ENCODE measurements at regions not wholly inside any gene's neighbourhood (a gene's known extent, or its start where the extent isn't known, plus 50 kb on each side); places are given as distances from the start of the nearest gene placed in this dataset.

- DNase-seq (ENCODE audit: extremely low read depth, low read depth), result no peak
- TF ChIP-seq CTCF (IDR thresholded peaks at IDR 0.05; ENCODE audit: low read depth, low read length, missing control alignments), result no peak
Observed at GRCh38 chr1:218571491-218571890, 226.4 kb downstream of the TGFB2 start.

GRCh38 chr1:218572050-218572449 is 226.9 kb downstream of the TGFB2 start:
- no peak for TF ChIP-seq CTCF (IDR thresholded peaks at IDR 0.05; ENCODE audit: low read depth, low read length, missing control alignments)
- DNase-seq (ENCODE audit: extremely low read depth, low read depth), result no peak
- H3K4me3 ChIP-seq (replicated peaks; ENCODE audit: low read depth, low read length), result no peak overlapping the region

More at GRCh38 chr1:218571491-218571890, 226.4 kb downstream of the TGFB2 start:
- H3K4me3 ChIP-seq (replicated peaks; ENCODE audit: low read depth, low read length), result no peak overlapping the region

GRCh38 chr1:218573925-218574324 is 228.8 kb downstream of the TGFB2 start:
- no peak for TF ChIP-seq CTCF (IDR thresholded peaks at IDR 0.05; ENCODE audit: low read depth, low read length, missing control alignments)
- no peak overlapping the region for H3K4me3 ChIP-seq (replicated peaks; ENCODE audit: low read depth, low read length)
- no peak for DNase-seq (ENCODE audit: extremely low read depth, low read depth)

- no peak for DNase-seq (ENCODE audit: extremely low read depth, low read depth)
- H3K4me3 ChIP-seq (replicated peaks; ENCODE audit: low read depth, low read length), result no peak overlapping the region
- TF ChIP-seq CTCF (IDR thresholded peaks at IDR 0.05; ENCODE audit: low read depth, low read length, missing control alignments), result no peak
Observed at GRCh38 chr1:218575079-218575478, 229.9 kb downstream of the TGFB2 start.

- TF ChIP-seq CTCF (IDR thresholded peaks at IDR 0.05; ENCODE audit: low read depth, low read length, missing control alignments), result no peak
- DNase-seq (ENCODE audit: extremely low read depth, low read depth), result no peak
Observed at GRCh38 chr1:218575856-218576255, 230.7 kb downstream of the TGFB2 start.

GRCh38 chr1:218582646-218583045 is 237.5 kb downstream of the TGFB2 start:
- H3K4me3 ChIP-seq (replicated peaks; ENCODE audit: low read depth, low read length), result no peak overlapping the region
- no peak for TF ChIP-seq CTCF (IDR thresholded peaks at IDR 0.05; ENCODE audit: low read depth, low read length, missing control alignments)
- DNase-seq (ENCODE audit: extremely low read depth, low read depth), result no peak

More at GRCh38 chr1:218575856-218576255, 230.7 kb downstream of the TGFB2 start:
- no peak overlapping the region for H3K4me3 ChIP-seq (replicated peaks; ENCODE audit: low read depth, low read length)
